Lower leg skin (tissue), 3 donors: ENCODE measurements at regions not wholly inside any gene's neighbourhood (a gene's known extent, or its start where the extent isn't known, plus 50 kb on each side); places are given as distances from the start of the nearest gene placed in this dataset.

Experiments
- POLR2A ChIP-seq, 2 donors: fragments of 450-650 bp; IDR thresholded peaks; one replicate each; pipeline ENCODE4 v1.6.1; 2016 to 2017; ENCODE audit warnings: antibody characterized with exemption in 2 of 2, mild to moderate bottlenecking in 1 of 2, moderate library complexity in 1 of 2
- TF ChIP-seq, protein P1 (sequence below), 3 donors: fragments of 450-650 bp; IDR thresholded peaks; one replicate each; pipeline ENCODE4 v1.5.1; 2016; ENCODE audit warnings: antibody characterized with exemption in 3 of 3, mild to moderate bottlenecking in 3 of 3, moderate library complexity in 2 of 3

DNA sequence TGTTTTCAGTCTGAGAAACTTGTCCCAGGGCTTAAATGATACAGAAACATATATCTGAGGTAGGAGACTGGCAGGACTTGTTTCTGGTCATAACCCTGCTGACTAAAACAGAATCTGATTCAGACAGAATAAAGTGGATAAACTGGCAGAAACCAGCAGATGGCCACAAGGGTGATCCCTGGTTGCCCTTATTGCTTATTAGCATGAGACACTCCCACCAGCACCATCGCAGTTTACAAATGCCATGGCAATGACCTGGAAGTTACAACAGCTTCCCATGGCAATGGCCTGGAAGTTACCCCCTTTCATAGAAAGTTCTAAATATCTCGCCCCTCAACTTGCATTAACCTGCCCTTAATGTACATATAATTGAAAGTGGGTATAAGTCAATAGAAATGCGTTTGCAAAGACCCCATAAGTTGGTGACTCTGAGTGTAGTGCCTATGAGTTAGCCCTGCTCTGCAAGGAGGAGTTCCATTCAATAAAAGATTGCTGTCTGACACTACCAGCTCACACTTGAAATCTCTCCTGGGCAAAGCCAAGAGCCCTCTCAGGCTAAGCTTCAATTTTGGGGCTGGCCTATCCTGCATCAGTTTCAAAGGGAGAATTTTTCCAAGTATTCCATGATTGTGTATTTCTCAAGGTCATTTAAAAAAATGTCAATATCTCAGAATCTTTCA lies 52.9 kb upstream of the PAGE5 start:
- TF ChIP-seq, protein P1, sequence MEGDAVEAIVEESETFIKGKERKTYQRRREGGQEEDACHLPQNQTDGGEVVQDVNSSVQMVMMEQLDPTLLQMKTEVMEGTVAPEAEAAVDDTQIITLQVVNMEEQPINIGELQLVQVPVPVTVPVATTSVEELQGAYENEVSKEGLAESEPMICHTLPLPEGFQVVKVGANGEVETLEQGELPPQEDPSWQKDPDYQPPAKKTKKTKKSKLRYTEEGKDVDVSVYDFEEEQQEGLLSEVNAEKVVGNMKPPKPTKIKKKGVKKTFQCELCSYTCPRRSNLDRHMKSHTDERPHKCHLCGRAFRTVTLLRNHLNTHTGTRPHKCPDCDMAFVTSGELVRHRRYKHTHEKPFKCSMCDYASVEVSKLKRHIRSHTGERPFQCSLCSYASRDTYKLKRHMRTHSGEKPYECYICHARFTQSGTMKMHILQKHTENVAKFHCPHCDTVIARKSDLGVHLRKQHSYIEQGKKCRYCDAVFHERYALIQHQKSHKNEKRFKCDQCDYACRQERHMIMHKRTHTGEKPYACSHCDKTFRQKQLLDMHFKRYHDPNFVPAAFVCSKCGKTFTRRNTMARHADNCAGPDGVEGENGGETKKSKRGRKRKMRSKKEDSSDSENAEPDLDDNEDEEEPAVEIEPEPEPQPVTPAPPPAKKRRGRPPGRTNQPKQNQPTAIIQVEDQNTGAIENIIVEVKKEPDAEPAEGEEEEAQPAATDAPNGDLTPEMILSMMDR (IDR thresholded peaks at IDR 0.05), result no peak
- TF ChIP-seq POLR2A (IDR thresholded peaks at IDR 0.05), result no peak
